Keratinocyte (primary cell): ENCODE measurements at regions not wholly inside any gene's neighbourhood (a gene's known extent, or its start where the extent isn't known, plus 50 kb on each side); places are given as distances from the start of the nearest gene placed in this dataset.

Source experiments
- DNase-seq: peaks from one replicate; pipeline ENCODE4 v3.0.0-alpha.2; 2011; ENCODE audit warnings: low read depth, missing footprints, low spot score
- FAIRE-seq: peaks from 2 replicates; lab custom pipeline; 2011; peaks lifted over from hg19 to GRCh38; lab: Jason Lieb, UNC
- H2AFZ ChIP-seq: 2 replicates; pipeline ENCODE4 v1.6.0; 2012; ENCODE audit warnings: low read length, control low read depth, inconsistent platforms; ENCODE audit not compliant: control insufficient read depth
- H3K27ac ChIP-seq: 2 replicates; pipeline ENCODE4 v1.5.1; 2011; ENCODE audit warnings: low read length; ENCODE audit not compliant: control insufficient read depth, insufficient read depth
- H3K27me3 ChIP-seq: 3 replicates; pipeline ENCODE4 v1.6.0; 2011; ENCODE audit warnings: low read length; ENCODE audit not compliant: control insufficient read depth, insufficient read depth; ENCODE audit errors: extremely low read depth
- H3K36me3 ChIP-seq, 2 experiments: 2 replicates in 1 of 2; 3 replicates in 1 of 2; pipeline ENCODE4 v1.5.1; 2011; ENCODE audit warnings: low read length in 2 of 2, mild to moderate bottlenecking in 1 of 2; ENCODE audit not compliant: control insufficient read depth in 2 of 2, insufficient read depth in 2 of 2; ENCODE audit errors: extremely low read depth in 1 of 2
- H3K4me1 ChIP-seq: 3 replicates; pipeline ENCODE4 v1.5.1; 2011; ENCODE audit warnings: low read length; ENCODE audit not compliant: control insufficient read depth, insufficient read depth; ENCODE audit errors: extremely low read depth
- H3K4me2 ChIP-seq: 3 replicates; pipeline ENCODE4 v1.6.0; 2011; ENCODE audit warnings: low read depth, low read length; ENCODE audit not compliant: control insufficient read depth, insufficient read depth; ENCODE audit errors: extremely low read depth
- H3K4me3 ChIP-seq, 3 experiments: fragments of 200-600 bp in 1 of 3; sonication (generic) in 1 of 3; 2 replicates in 2 of 3; 3 replicates in 1 of 3; pipeline ENCODE4 v1.5.1; 2011 to 2016; ENCODE audit warnings: low read length in 3 of 3, mild to moderate bottlenecking in 3 of 3, control low read depth in 2 of 3, inconsistent platforms in 1 of 3, low read depth in 1 of 3, mixed read lengths in 1 of 3, mixed run types in 1 of 3, moderate library complexity in 1 of 3; ENCODE audit not compliant: control insufficient read depth in 2 of 3, insufficient read depth in 2 of 3; ENCODE audit errors: extremely low read depth in 1 of 3
- H3K79me2 ChIP-seq: 2 replicates; pipeline ENCODE4 v1.6.0; 2012; ENCODE audit warnings: low read length; ENCODE audit not compliant: control insufficient read depth, insufficient read depth
- H3K9ac ChIP-seq: 3 replicates; pipeline ENCODE4 v1.6.0; 2011; ENCODE audit warnings: low read length; ENCODE audit not compliant: control insufficient read depth, insufficient read depth; ENCODE audit errors: extremely low read depth
- H3K9me1 ChIP-seq: 3 replicates; pipeline ENCODE4 v1.6.0; 2011; ENCODE audit warnings: low read length; ENCODE audit not compliant: control insufficient read depth, insufficient read depth; ENCODE audit errors: extremely low read depth
- H3K9me3 ChIP-seq: 2 replicates; pipeline ENCODE4 v1.5.1; 2012; ENCODE audit warnings: low read depth, low read length; ENCODE audit not compliant: control insufficient read depth
- H4K20me1 ChIP-seq: 3 replicates; pipeline ENCODE4 v1.6.0; 2011; ENCODE audit warnings: low read length; ENCODE audit not compliant: control insufficient read depth, insufficient read depth; ENCODE audit errors: extremely low read depth
- EZH2 ChIP-seq: IDR thresholded peaks from one replicate; pipeline ENCODE4 v1.6.1; 2012; ENCODE audit warnings: inconsistent platforms, mild to moderate bottlenecking, low read length, moderate library complexity
- dilution Hi-C: fragments of 300-500 bp; cut with MboI; formaldehyde crosslinking; loops from one replicate; pipeline ENCODE4 v1.7.0; 2020; ENCODE audit warnings: low sequenced_read_pairs; ENCODE audit not compliant: extremely low pct_ligation_motif_present
- TF ChIP-seq, protein P1 (sequence below), 3 experiments: IDR thresholded peaks in 1 of 3; conservative IDR thresholded peaks in 1 of 3; optimal IDR thresholded peaks in 1 of 3; 2 replicates in 2 of 3; 3 replicates in 1 of 3; pipeline versions ENCODE3 to v1.5.1; 2011; ENCODE audit warnings: low read length in 3 of 3, mild to moderate bottlenecking in 3 of 3, moderate library complexity in 2 of 3, control low read depth in 1 of 3, inconsistent platforms in 1 of 3; ENCODE audit not compliant: insufficient read depth in 2 of 3; ENCODE audit errors: extremely low read depth in 1 of 3

GRCh38 chr12:69102856-69103255 lies 136.5 kb upstream of the CPSF6 start:
- Histone ChIP-seq H3K9me3 (no peaks in the 10 kb centered on the region), H3K4me1 (peaks cover 2% of the 10 kb centered on the region), H3K27me3 (no peaks in the 10 kb centered on the region), H3K36me3 (no peaks in the 10 kb centered on the region), H3K4me2 (no peak overlapping the region), H4K20me1 (no peaks in the 10 kb centered on the region), H3K79me2 (no peaks in the 10 kb centered on the region), H3K27ac (no peak overlapping the region), H3K9me1 (no peaks in the 10 kb centered on the region), H3K9ac (no peak overlapping the region), H3K4me3 (no peak overlapping the region), H2AFZ (no peak overlapping the region)
- dilution Hi-C loops: no loop called here
- TF ChIP-seq, protein P1, sequence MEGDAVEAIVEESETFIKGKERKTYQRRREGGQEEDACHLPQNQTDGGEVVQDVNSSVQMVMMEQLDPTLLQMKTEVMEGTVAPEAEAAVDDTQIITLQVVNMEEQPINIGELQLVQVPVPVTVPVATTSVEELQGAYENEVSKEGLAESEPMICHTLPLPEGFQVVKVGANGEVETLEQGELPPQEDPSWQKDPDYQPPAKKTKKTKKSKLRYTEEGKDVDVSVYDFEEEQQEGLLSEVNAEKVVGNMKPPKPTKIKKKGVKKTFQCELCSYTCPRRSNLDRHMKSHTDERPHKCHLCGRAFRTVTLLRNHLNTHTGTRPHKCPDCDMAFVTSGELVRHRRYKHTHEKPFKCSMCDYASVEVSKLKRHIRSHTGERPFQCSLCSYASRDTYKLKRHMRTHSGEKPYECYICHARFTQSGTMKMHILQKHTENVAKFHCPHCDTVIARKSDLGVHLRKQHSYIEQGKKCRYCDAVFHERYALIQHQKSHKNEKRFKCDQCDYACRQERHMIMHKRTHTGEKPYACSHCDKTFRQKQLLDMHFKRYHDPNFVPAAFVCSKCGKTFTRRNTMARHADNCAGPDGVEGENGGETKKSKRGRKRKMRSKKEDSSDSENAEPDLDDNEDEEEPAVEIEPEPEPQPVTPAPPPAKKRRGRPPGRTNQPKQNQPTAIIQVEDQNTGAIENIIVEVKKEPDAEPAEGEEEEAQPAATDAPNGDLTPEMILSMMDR (optimal IDR thresholded peaks at IDR 0.05 in 1 of 3, IDR thresholded peaks at IDR 0.05 in 1 of 3, conservative IDR thresholded peaks at IDR 0.05 in 1 of 3; ENCODE audit: extremely low read depth in 1 of 3, insufficient read depth in 2 of 3, low read length in 3 of 3): no peak
- TF ChIP-seq EZH2: no peak
- FAIRE-seq: no peak
- DNase-seq: no peak

- Histone ChIP-seq H3K79me2 (no peaks in the 10 kb centered on the region), H3K9me3 (no peaks in the 10 kb centered on the region), H3K4me2 (no peak overlapping the region), H2AFZ (no peak overlapping the region), H3K27me3 (no peaks in the 10 kb centered on the region), H4K20me1 (no peaks in the 10 kb centered on the region), H3K27ac (no peak overlapping the region), H3K9ac (no peak overlapping the region), H3K4me1 (no peaks in the 10 kb centered on the region), H3K36me3 (no peaks in the 10 kb centered on the region), H3K9me1 (no peaks in the 10 kb centered on the region), H3K4me3 (no peak overlapping the region)
- FAIRE-seq (no peak), DNase-seq (no peak)
- no peak for TF ChIP-seq EZH2
- TF ChIP-seq, protein P1 (optimal IDR thresholded peaks at IDR 0.05 in 1 of 3, IDR thresholded peaks at IDR 0.05 in 1 of 3, conservative IDR thresholded peaks at IDR 0.05 in 1 of 3; ENCODE audit: extremely low read depth in 1 of 3, insufficient read depth in 2 of 3, low read length in 3 of 3): no peak
- dilution Hi-C loops: no loop called here
These were observed 134.0 kb upstream of the CPSF6 start for GRCh38 chr12:69105101-69105962.
